COLO829 (cell line): ENCODE measurements at regions not wholly inside any gene's neighbourhood (a gene's known extent, or its start where the extent isn't known, plus 50 kb on each side); places are given as distances from the start of the nearest gene placed in this dataset.
"Not testable (repeated sequence)": the region's sequence is repeated elsewhere in the genome, so short reads cannot be mapped to it uniquely, and the experiment has no call there.

Source experiments
- DNase-seq: peaks from one replicate; pipeline ENCODE4 v3.0.0; 2012; ENCODE audit warnings: low spot score

DNA sequence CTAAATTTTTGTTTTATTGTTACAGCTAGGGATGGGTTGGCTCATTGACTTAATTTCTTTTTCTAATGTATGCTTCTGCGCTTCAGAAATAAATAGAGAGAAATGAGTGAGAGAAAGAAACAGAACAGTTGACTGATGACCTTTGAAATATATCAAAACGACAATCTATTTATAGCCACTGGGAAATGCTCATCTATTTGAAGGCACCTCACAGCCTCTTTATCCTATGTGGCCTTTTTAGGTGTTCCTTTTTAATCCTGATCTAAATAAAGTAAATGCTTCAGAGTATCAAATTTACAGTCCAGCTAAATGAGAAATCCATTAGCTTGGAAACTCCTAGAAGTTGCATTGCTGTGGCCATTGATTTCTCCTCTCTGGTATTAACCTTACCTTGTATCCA is 943.5 kb upstream of the CITED2 start:
- no peak for DNase-seq

- DNase-seq: no peak
These were observed 942.5 kb upstream of the CITED2 start for GRCh38 chr6:140316966-140317365.

GRCh38 chr6:140314682-140315081 is 940.2 kb upstream of the CITED2 start:
- no peak for DNase-seq

- no peak for DNase-seq
These were observed 936.7 kb upstream of the CITED2 start for GRCh38 chr6:140311146-140311545.

GRCh38 chr6:140303218-140303949 is 928.9 kb upstream of the CITED2 start:
- DNase-seq: no peak

GRCh38 chr6:140300331-140300730 is 925.9 kb upstream of the CITED2 start:
- DNase-seq: no peak

- no peak for DNase-seq
These were observed 914.7 kb upstream of the CITED2 start for GRCh38 chr6:140289186-140289585.

GRCh38 chr6:140285998-140286690 is 911.7 kb upstream of the CITED2 start:
- DNase-seq: no peak

DNA sequence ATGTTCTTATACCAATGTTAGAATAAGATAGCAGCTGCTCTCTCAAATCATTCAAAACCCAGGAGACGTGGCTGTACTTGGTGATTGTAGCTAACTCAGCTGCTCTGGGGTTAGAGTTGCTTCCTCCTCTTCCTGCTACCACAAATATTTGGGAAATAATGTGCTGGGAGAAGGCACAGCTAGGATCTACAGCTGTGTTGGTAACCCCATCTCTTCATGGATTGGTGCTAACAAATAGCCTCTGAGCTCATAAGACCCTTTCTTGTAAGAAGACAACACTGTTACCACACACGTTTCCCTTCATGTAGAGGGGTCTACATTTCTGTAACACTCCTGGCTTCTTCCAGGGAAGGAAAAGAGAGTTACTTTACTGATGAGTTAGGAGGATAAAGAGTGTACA is 911.0 kb upstream of the CITED2 start:
- DNase-seq: no peak

GRCh38 chr6:140284871-140285270 is 910.4 kb upstream of the CITED2 start:
- DNase-seq: no peak

DNA sequence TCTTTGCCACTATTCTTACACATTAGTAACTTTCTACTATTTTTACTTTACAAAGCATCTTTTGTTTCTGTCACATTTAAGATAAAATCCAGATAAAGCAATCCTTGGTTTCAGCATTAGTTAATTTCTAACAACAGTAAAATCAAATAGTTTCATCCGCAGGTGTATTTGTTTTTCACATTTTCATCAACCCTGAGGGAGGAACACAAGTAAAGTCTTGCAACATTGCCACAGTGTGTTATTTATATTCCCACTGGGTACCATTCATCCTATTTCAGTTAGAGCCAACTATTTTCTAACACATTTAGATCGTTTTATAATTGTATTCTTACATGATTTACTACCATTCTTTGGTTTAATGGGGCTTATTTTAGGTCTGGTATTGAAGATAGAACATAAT is 908.7 kb upstream of the CITED2 start:
- DNase-seq: peak; percentile 4

- DNase-seq: no peak
These were observed 907.3 kb upstream of the CITED2 start for GRCh38 chr6:140281767-140282166.

DNA sequence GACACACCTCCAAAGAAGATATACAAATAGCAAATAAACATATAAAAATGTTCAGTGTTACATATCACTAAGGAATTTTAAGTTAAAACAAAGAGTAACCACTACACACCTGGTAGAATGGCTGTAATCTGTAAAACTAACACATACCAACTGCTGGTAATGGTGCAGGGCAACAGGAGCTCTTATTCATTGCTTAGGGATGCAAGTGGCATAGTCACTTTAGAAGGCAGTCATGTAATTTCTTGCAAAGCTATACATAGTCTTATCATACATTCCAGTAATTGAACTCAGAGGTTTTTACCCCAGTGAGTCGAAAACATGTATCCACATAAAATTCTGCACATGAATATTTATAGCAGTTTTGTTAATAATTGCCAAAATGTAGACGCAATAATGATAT is 906.8 kb upstream of the CITED2 start:
- DNase-seq: no peak

GRCh38 chr6:140276719-140277118 is 902.3 kb upstream of the CITED2 start:
- DNase-seq: no peak

DNA sequence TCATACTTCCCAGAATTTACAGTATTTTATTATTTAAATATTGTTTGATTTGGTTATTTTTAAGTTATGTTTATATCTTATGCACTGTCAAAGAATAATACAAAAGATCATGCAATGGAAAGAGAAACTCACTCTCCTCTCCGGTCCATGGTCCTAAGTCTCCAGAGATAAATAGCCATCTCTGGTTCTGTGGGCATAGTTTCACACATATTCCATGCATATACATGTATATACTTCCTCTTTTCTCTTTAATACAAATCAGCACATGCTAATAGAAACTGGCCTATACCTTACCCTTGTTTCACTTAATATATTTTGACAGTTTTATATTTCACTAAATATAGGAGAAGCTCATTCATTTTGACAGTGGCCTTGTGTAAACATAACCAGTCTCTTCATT is 901.7 kb upstream of the CITED2 start:
- DNase-seq: no peak

GRCh38 chr6:140275725-140276124 is 901.3 kb upstream of the CITED2 start:
- no peak for DNase-seq

GRCh38 chr6:140274548-140274947 is 900.1 kb upstream of the CITED2 start:
- no peak for DNase-seq

- DNase-seq: no peak
These were observed 897.4 kb upstream of the CITED2 start for GRCh38 chr6:140271759-140272377.

DNA sequence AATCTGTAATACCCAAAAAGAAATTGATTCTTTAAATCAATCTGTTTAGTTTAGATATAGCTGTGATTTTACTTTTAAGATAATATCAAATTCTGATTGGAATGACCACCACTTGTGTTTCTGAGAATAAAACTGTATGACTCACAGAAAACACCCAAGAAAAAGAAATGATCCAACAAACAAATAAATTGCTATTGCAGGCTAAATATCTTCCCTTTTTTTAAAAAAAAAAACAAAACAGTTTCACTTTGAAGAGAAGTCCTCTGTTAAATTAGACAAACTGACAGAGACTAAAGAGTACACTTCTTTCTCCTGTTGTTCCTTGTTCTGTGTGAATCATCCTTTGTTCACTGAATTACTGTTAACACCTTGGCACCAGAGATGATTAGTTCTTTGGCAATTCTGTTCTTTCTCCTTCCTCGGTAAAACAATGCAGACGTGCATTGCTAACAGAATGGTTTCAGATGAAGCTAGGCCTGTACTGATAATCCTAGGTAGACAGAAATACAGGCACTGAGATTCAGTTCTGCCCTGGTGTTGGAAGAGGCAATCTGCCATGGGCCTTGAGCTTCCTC is 895.2 kb upstream of the CITED2 start:
- no peak for DNase-seq

DNA sequence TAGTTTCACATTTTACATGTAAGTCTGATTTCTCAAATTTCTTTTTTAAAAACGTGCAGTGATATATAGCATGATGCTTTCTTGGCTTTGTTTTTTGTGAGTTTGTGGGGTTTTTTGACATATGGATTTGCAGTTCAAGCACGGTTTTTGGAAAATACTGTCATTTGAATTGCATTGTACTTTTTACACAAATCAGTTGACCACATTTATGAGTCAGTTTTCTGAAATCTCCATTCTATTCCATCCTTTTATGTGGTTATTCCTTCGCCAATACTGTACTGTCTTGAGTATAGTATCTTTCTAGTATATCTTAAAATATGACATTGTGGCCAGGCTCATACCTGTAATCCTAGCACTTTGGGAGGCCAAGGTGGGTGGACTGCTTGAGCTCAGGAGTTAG is 890.0 kb upstream of the CITED2 start:
- DNase-seq: no peak

DNA sequence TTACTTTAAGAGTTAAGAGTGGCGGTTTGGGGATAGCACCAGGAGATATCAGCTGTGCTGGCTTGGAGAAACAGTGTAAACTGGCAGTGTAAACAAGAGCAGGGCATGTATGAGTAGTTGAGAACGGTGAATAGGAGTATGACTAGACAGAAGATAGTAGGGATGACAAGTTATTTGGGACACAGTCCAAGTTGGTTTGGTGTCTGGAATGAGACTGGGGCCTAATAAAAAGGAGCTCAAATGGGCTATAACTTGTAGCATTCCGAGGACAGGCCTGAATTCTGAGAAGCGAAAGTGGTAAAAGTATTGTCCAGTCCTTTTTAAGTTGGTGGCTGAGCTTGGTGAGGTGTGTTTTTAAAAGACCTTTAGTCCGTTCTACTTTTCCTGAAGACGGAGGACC is 883.9 kb upstream of the CITED2 start:
- DNase-seq: not testable (repeated sequence)

GRCh38 chr6:140256248-140256647 is 881.8 kb upstream of the CITED2 start:
- DNase-seq: no peak

GRCh38 chr6:140253096-140253495 is 878.6 kb upstream of the CITED2 start:
- no peak for DNase-seq
